ENCODE measurements at regions not wholly inside any gene's neighbourhood (a gene's known extent, or its start where the extent isn't known, plus 50 kb on each side); places are given as distances from the start of the nearest gene placed in this dataset.

GRCh38 chr11:70573701-70574151 is 175.4 kb downstream of the CTTN start:
- TF ChIP-seq, protein P1, sequence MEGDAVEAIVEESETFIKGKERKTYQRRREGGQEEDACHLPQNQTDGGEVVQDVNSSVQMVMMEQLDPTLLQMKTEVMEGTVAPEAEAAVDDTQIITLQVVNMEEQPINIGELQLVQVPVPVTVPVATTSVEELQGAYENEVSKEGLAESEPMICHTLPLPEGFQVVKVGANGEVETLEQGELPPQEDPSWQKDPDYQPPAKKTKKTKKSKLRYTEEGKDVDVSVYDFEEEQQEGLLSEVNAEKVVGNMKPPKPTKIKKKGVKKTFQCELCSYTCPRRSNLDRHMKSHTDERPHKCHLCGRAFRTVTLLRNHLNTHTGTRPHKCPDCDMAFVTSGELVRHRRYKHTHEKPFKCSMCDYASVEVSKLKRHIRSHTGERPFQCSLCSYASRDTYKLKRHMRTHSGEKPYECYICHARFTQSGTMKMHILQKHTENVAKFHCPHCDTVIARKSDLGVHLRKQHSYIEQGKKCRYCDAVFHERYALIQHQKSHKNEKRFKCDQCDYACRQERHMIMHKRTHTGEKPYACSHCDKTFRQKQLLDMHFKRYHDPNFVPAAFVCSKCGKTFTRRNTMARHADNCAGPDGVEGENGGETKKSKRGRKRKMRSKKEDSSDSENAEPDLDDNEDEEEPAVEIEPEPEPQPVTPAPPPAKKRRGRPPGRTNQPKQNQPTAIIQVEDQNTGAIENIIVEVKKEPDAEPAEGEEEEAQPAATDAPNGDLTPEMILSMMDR (IDR thresholded peaks at IDR 0.05; ENCODE audit: borderline replicate concordance, extremely low read depth, low read length, poor library complexity, severe bottlenecking), result no peak
- TF ChIP-seq EZH2 (IDR thresholded peaks at IDR 0.05; ENCODE audit: borderline replicate concordance, low read depth, low read length, severe bottlenecking), result no peak
